PC-9 (cell line): ENCODE measurements at regions not wholly inside any gene's neighbourhood (a gene's known extent, or its start where the extent isn't known, plus 50 kb on each side); places are given as distances from the start of the nearest gene placed in this dataset.

Experiments used
- EZH2 ChIP-seq: fragments of 200-600 bp; sonication (generic); IDR thresholded peaks from 2 replicates; pipeline ENCODE4 v1.8.0; 2017; ENCODE audit warnings: antibody characterized with exemption, low read depth
- TF ChIP-seq, protein P1 (sequence below): fragments of 200-600 bp; sonication (generic); conservative IDR thresholded peaks from 2 replicates; pipeline ENCODE4 v1.6.1; 2017; ENCODE audit warnings: mixed run types, antibody characterized with exemption, mild to moderate bottlenecking, moderate library complexity

DNA sequence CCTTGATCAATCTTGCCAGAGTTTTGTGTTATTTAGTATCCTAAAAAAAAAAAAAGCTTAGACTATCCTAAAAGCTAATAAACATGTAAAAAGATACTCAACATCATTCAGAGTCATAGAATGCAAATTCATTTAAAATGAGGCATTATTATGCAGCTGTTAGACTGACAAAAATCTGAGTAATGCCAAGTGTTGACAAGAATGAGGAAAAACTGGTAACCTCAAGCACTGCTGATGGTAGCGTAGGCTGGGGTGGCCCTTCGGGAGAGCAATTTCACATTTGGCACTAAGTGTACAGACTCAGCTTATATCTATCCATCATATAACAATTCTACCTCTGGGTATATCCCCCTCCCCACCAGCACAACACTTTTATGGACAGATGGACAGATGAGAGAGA is 280.4 kb downstream of the RAP2B start:
- TF ChIP-seq, protein P1, sequence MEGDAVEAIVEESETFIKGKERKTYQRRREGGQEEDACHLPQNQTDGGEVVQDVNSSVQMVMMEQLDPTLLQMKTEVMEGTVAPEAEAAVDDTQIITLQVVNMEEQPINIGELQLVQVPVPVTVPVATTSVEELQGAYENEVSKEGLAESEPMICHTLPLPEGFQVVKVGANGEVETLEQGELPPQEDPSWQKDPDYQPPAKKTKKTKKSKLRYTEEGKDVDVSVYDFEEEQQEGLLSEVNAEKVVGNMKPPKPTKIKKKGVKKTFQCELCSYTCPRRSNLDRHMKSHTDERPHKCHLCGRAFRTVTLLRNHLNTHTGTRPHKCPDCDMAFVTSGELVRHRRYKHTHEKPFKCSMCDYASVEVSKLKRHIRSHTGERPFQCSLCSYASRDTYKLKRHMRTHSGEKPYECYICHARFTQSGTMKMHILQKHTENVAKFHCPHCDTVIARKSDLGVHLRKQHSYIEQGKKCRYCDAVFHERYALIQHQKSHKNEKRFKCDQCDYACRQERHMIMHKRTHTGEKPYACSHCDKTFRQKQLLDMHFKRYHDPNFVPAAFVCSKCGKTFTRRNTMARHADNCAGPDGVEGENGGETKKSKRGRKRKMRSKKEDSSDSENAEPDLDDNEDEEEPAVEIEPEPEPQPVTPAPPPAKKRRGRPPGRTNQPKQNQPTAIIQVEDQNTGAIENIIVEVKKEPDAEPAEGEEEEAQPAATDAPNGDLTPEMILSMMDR, result no peak
- no peak for TF ChIP-seq EZH2
